ENCODE measurements at regions not wholly inside any gene's neighbourhood (a gene's known extent, or its start where the extent isn't known, plus 50 kb on each side); places are given as distances from the start of the nearest gene placed in this dataset.

DNA sequence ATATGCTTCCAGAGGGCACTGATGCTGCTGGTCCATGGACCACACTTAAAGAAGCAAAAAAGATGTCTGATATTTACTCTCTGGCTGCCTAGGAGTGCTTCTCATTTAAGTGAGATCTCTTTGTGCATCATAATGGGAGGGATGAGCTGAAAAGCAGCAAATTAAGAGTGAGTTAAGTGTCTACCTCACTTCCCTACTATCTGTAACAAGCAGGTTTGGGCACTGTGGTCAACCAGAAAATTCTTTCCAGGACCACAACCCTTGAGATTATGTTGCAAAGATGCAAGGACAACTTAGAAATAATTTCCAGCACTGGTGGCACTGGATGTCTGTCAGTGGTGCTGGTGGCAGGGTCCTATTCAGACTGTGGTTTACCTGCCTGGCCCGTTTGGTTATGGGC, 52.1 kb upstream of the USPL1 start:
- WGBS (ENCODE audit: low lambda C conversion rate, missing lambda C conversion rate), result 96% methylated on average over 1 of the region's 1 CpG
- TF ChIP-seq EZH2 (IDR thresholded peaks at IDR 0.05; ENCODE audit: borderline replicate concordance), result no peak
- TF ChIP-seq, protein P1, sequence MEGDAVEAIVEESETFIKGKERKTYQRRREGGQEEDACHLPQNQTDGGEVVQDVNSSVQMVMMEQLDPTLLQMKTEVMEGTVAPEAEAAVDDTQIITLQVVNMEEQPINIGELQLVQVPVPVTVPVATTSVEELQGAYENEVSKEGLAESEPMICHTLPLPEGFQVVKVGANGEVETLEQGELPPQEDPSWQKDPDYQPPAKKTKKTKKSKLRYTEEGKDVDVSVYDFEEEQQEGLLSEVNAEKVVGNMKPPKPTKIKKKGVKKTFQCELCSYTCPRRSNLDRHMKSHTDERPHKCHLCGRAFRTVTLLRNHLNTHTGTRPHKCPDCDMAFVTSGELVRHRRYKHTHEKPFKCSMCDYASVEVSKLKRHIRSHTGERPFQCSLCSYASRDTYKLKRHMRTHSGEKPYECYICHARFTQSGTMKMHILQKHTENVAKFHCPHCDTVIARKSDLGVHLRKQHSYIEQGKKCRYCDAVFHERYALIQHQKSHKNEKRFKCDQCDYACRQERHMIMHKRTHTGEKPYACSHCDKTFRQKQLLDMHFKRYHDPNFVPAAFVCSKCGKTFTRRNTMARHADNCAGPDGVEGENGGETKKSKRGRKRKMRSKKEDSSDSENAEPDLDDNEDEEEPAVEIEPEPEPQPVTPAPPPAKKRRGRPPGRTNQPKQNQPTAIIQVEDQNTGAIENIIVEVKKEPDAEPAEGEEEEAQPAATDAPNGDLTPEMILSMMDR (IDR thresholded peaks at IDR 0.05; ENCODE audit: poor library complexity), result no peak
- TF ChIP-seq EZH2phosphoT487 (IDR thresholded peaks at IDR 0.05; ENCODE audit: low read depth, severe bottlenecking, unreplicated experiment), result no peak

DNA sequence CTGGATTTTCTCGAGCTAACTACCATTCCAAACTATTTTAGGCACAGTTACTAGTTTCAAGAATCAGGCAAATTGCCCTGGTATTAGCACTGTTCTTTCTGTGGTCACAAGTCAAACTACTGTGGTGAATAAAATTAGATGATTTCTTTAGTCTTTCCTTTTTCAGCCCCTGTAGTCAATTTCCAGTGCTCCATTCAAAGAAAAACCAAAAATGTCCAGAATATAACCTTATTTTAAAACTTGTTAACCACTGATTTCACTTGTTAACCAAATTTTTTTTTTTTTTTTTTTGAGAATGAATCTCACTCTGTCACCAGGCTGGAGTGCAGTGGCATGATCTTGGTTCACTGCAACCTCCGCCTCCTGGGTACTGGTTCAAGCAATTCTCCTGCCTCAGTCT, 50.6 kb upstream of the USPL1 start:
- H4K20me1 ChIP-seq (ENCODE audit: insufficient read depth, poor library complexity, severe bottlenecking), result no peaks in the 10 kb centered on the region
- no peaks in the 10 kb centered on the region for H3K36me3 ChIP-seq (replicated peaks; ENCODE audit: insufficient read depth, low read depth)
- no peak for DNase-seq (ENCODE audit: low spot score)
- no peaks in the 10 kb centered on the region for H3K4me1 ChIP-seq (ENCODE audit: insufficient read depth)
- H2AFZ ChIP-seq, result no peak overlapping the region
- TF ChIP-seq, protein P1 (IDR thresholded peaks at IDR 0.05; ENCODE audit: poor library complexity), result no peak
- TF ChIP-seq EZH2phosphoT487 (IDR thresholded peaks at IDR 0.05; ENCODE audit: low read depth, severe bottlenecking, unreplicated experiment) (no peak), EZH2 (IDR thresholded peaks at IDR 0.05; ENCODE audit: borderline replicate concordance) (no peak)
- H3K79me2 ChIP-seq, result no peaks in the 10 kb centered on the region
- H3K4me3 ChIP-seq, result no peak overlapping the region
- H3K9me2 ChIP-seq (replicated peaks; ENCODE audit: insufficient read depth), result no peaks in the 10 kb centered on the region
- WGBS (ENCODE audit: low lambda C conversion rate, missing lambda C conversion rate), result 91% methylated on average over 2 of the region's 2 CpGs
- no peaks in the 10 kb centered on the region for H3K27me3 ChIP-seq
- no peak overlapping the region for H3K27ac ChIP-seq
- no peaks in the 10 kb centered on the region for H3K9me3 ChIP-seq (ENCODE audit: low read depth)
- H3K4me2 ChIP-seq, result no peak overlapping the region

More for the DNA sequence above, 52.1 kb upstream of the USPL1 start:
- no peak overlapping the region for H3K4me3 ChIP-seq
- no peaks in the 10 kb centered on the region for H3K9me2 ChIP-seq (replicated peaks; ENCODE audit: insufficient read depth)
- no peak overlapping the region for H2AFZ ChIP-seq
- H3K27ac ChIP-seq, result no peak overlapping the region
- H3K27me3 ChIP-seq, result no peaks in the 10 kb centered on the region
- H4K20me1 ChIP-seq (ENCODE audit: insufficient read depth, poor library complexity, severe bottlenecking), result no peaks in the 10 kb centered on the region
- H3K36me3 ChIP-seq (replicated peaks; ENCODE audit: insufficient read depth, low read depth), result no peaks in the 10 kb centered on the region
- no peaks in the 10 kb centered on the region for H3K79me2 ChIP-seq
- DNase-seq (ENCODE audit: low spot score), result no peak
- H3K4me1 ChIP-seq (ENCODE audit: insufficient read depth), result no peaks in the 10 kb centered on the region
- H3K4me2 ChIP-seq, result no peak overlapping the region
- no peaks in the 10 kb centered on the region for H3K9me3 ChIP-seq (ENCODE audit: low read depth)
